Astrocyte (in vitro differentiated cells and primary cell): ENCODE measurements at regions not wholly inside any gene's neighbourhood (a gene's known extent, or its start where the extent isn't known, plus 50 kb on each side); places are given as distances from the start of the nearest gene placed in this dataset.
A peak's percentile ranks its signal among the peaks of the same experiment; 100 is the strongest.

Experiments
- DNase-seq: peaks from one replicate; pipeline ENCODE4 v3.0.0-alpha.2; 2010; ENCODE audit warnings: low read depth
- FAIRE-seq: peaks from 2 replicates; lab custom pipeline; 2011; peaks lifted over from hg19 to GRCh38; lab: Jason Lieb, UNC
- H2AFZ ChIP-seq: 2 replicates; pipeline ENCODE4 v1.6.0; 2012; ENCODE audit warnings: low read depth, low read length, inconsistent platforms
- H3K27ac ChIP-seq: 2 replicates; pipeline ENCODE4 v1.5.1; 2011; ENCODE audit warnings: low read depth, low read length, inconsistent platforms
- H3K27me3 ChIP-seq: 2 replicates; pipeline ENCODE4 v1.6.0; 2011; ENCODE audit warnings: low read length, inconsistent platforms; ENCODE audit not compliant: insufficient read depth
- H3K36me3 ChIP-seq: 2 replicates; pipeline ENCODE4 v1.5.1; 2011; ENCODE audit warnings: low read length, inconsistent platforms; ENCODE audit not compliant: insufficient read depth
- H3K4me1 ChIP-seq: 2 replicates; pipeline ENCODE4 v1.5.1; 2011; ENCODE audit warnings: low read length, inconsistent platforms; ENCODE audit not compliant: insufficient read depth
- H3K4me2 ChIP-seq: 2 replicates; pipeline ENCODE4 v1.6.0; 2012; ENCODE audit warnings: low read length, inconsistent platforms
- H3K4me3 ChIP-seq: 2 replicates; pipeline ENCODE4 v1.5.1; 2011; ENCODE audit warnings: low read depth, mild to moderate bottlenecking, low read length, inconsistent platforms; ENCODE audit not compliant: insufficient read depth
- H3K79me2 ChIP-seq: 2 replicates; pipeline ENCODE4 v1.6.0; 2012; ENCODE audit warnings: mild to moderate bottlenecking, low read length, inconsistent platforms; ENCODE audit not compliant: insufficient read depth
- H3K9ac ChIP-seq: 2 replicates; pipeline ENCODE4 v1.6.0; 2012; ENCODE audit warnings: mild to moderate bottlenecking, low read length, inconsistent platforms
- H3K9me3 ChIP-seq: 2 replicates; pipeline ENCODE4 v1.5.1; 2012; ENCODE audit warnings: low read depth, mild to moderate bottlenecking, low read length, inconsistent platforms; ENCODE audit not compliant: insufficient read depth
- H4K20me1 ChIP-seq: 2 replicates; pipeline ENCODE4 v1.6.0; 2012; ENCODE audit warnings: low read length, inconsistent platforms; ENCODE audit not compliant: insufficient read depth
- H3K27ac Mint-ChIP-seq: one replicate; pipeline ENCODE4 v1.8.0; 2021; ENCODE audit warnings: mild to moderate bottlenecking, mixed read lengths; ENCODE audit not compliant: unreplicated experiment
- H3K27me3 Mint-ChIP-seq: one replicate; pipeline ENCODE4 v1.8.0; 2021; ENCODE audit warnings: low read depth, mixed read lengths; ENCODE audit not compliant: unreplicated experiment
- H3K36me3 Mint-ChIP-seq: one replicate; pipeline ENCODE4 v1.8.0; 2021; ENCODE audit warnings: low read depth, mixed read lengths; ENCODE audit not compliant: unreplicated experiment
- H3K4me1 Mint-ChIP-seq: one replicate; pipeline ENCODE4 v1.8.0; 2021; ENCODE audit warnings: low read depth, mixed read lengths; ENCODE audit not compliant: unreplicated experiment
- H3K4me3 Mint-ChIP-seq: one replicate; pipeline ENCODE4 v1.8.0; 2021; ENCODE audit warnings: mild to moderate bottlenecking, moderate library complexity, mixed read lengths; ENCODE audit not compliant: unreplicated experiment
- H3K9me3 Mint-ChIP-seq: one replicate; pipeline ENCODE4 v1.8.0; 2021; ENCODE audit warnings: mild to moderate bottlenecking, mixed read lengths; ENCODE audit not compliant: unreplicated experiment
- CTCF ChIP-seq: IDR thresholded peaks from 2 replicates; pipeline ENCODE4 v1.5.1; 2011; ENCODE audit warnings: low read depth, mild to moderate bottlenecking, inconsistent platforms, low read length, moderate library complexity; ENCODE audit not compliant: insufficient read depth
- EZH2 ChIP-seq: IDR thresholded peaks from 2 replicates; pipeline ENCODE4 v1.6.1; 2012; ENCODE audit warnings: mild to moderate bottlenecking, low read length, inconsistent platforms; ENCODE audit not compliant: insufficient read depth

GRCh38 chr2:12883906-12884305, 167.2 kb downstream of the TRIB2 start:
- no peaks in the 10 kb centered on the region for H3K27me3 ChIP-seq

GRCh38 chr2:12884713-12885282, 168.1 kb downstream of the TRIB2 start:
- Histone ChIP-seq H3K36me3 (no peaks in the 10 kb centered on the region), H3K9ac (peak overlapping the region; percentile 2), H3K4me3 (no peak overlapping the region), H3K27ac (peak overlapping the region; percentile 25), H4K20me1 (no peaks in the 10 kb centered on the region), H3K4me2 (peak overlapping the region; percentile 71), H2AFZ (peak overlapping the region; percentile 71), H3K79me2 (no peaks in the 10 kb centered on the region), H3K4me1 (peaks cover 17% of the 10 kb centered on the region), H3K9me3 (no peaks in the 10 kb centered on the region), H3K27me3 (no peaks in the 10 kb centered on the region)
- Mint-ChIP-seq H3K27me3 (no peaks in the 10 kb centered on the region), H3K27ac (no peak overlapping the region), H3K4me1 (peaks cover 15% of the 10 kb centered on the region), H3K36me3 (no peaks in the 10 kb centered on the region), H3K9me3 (no peaks in the 10 kb centered on the region), H3K4me3 (no peak overlapping the region)
- peak; percentile 77 for DNase-seq
- peak; percentile 65 for FAIRE-seq
- TF ChIP-seq CTCF (no peak), EZH2 (no peak)

More at GRCh38 chr2:12883906-12884305, 167.2 kb downstream of the TRIB2 start:
- Mint-ChIP-seq H3K27ac (peak overlapping the region; percentile 70), H3K36me3 (no peaks in the 10 kb centered on the region), H3K9me3 (no peaks in the 10 kb centered on the region), H3K27me3 (no peaks in the 10 kb centered on the region), H3K4me1 (peaks cover 17% of the 10 kb centered on the region), H3K4me3 (no peak overlapping the region)
- no peaks in the 10 kb centered on the region for H3K9me3 ChIP-seq
- no peaks in the 10 kb centered on the region for H3K36me3 ChIP-seq
- no peak overlapping the region for H3K9ac ChIP-seq
- peak overlapping the region; percentile 24 for H2AFZ ChIP-seq
- H3K79me2 ChIP-seq: no peaks in the 10 kb centered on the region
- H3K4me2 ChIP-seq: no peak overlapping the region
- H4K20me1 ChIP-seq: no peaks in the 10 kb centered on the region
- FAIRE-seq (no peak), DNase-seq (peak; percentile 20)
- H3K4me3 ChIP-seq: no peak overlapping the region
- no peak for TF ChIP-seq EZH2
- TF ChIP-seq CTCF: no peak
- H3K4me1 ChIP-seq: peaks cover 17% of the 10 kb centered on the region
- H3K27ac ChIP-seq: no peak overlapping the region

- Mint-ChIP-seq H3K4me3 (no peak overlapping the region), H3K4me1 (peaks cover 2% of the 10 kb centered on the region), H3K27me3 (peaks cover 3% of the 10 kb centered on the region), H3K9me3 (peaks cover 12% of the 10 kb centered on the region), H3K27ac (no peak overlapping the region), H3K36me3 (no peaks in the 10 kb centered on the region)
- no peaks in the 10 kb centered on the region for H3K27me3 ChIP-seq
- no peak overlapping the region for H3K4me3 ChIP-seq
- no peaks in the 10 kb centered on the region for H4K20me1 ChIP-seq
- H3K27ac ChIP-seq: no peak overlapping the region
- H3K9ac ChIP-seq: no peak overlapping the region
- DNase-seq (no peak), FAIRE-seq (no peak)
- H3K9me3 ChIP-seq: no peaks in the 10 kb centered on the region
- no peaks in the 10 kb centered on the region for H3K36me3 ChIP-seq
- H3K79me2 ChIP-seq: no peaks in the 10 kb centered on the region
- TF ChIP-seq EZH2 (no peak), CTCF (no peak)
- peaks cover 4% of the 10 kb centered on the region for H3K4me1 ChIP-seq
- H2AFZ ChIP-seq: no peak overlapping the region
- H3K4me2 ChIP-seq: no peak overlapping the region
Measured at GRCh38 chr2:12890066-12890465, 173.3 kb downstream of the TRIB2 start.
